Effector memory CD8-positive, alpha-beta T cell (primary cell): ENCODE measurements at regions not wholly inside any gene's neighbourhood (a gene's known extent, or its start where the extent isn't known, plus 50 kb on each side); places are given as distances from the start of the nearest gene placed in this dataset.
"Not testable (repeated sequence)": the region's sequence is repeated elsewhere in the genome, so short reads cannot be mapped to it uniquely, and the experiment has no call there.

Experiments used
- ATAC-seq: fragments of 150-1000 bp; cut with Tn5 transposase; replicated peaks from 2 replicates; pipeline ENCODE4 v1.10.0; 2021; ENCODE audit warnings: mild to moderate bottlenecking, moderate library complexity
- DNase-seq, 3 experiments: peaks; one replicate each; pipeline ENCODE4 v3.0.0; 2021
- H3K27ac Mint-ChIP-seq, 2 donors: one replicate each; pipeline ENCODE4 v1.8.0; 2022; ENCODE audit warnings: mild to moderate bottlenecking in 2 of 2, mixed read lengths in 2 of 2, moderate library complexity in 2 of 2
- H3K27me3 Mint-ChIP-seq, 2 donors: one replicate each; pipeline ENCODE4 v1.8.0; 2022; ENCODE audit warnings: mixed read lengths in 2 of 2
- H3K36me3 Mint-ChIP-seq: one replicate; pipeline ENCODE4 v1.8.0; 2022; ENCODE audit warnings: mild to moderate bottlenecking, moderate library complexity, mixed read lengths; ENCODE audit not compliant: insufficient read depth
- H3K4me1 Mint-ChIP-seq, 2 donors: one replicate each; pipeline ENCODE4 v1.8.0; 2022; ENCODE audit warnings: low read depth in 2 of 2, mixed read lengths in 2 of 2
- H3K4me3 Mint-ChIP-seq, 2 donors: one replicate each; pipeline ENCODE4 v1.8.0; 2022; ENCODE audit warnings: mild to moderate bottlenecking in 2 of 2, mixed read lengths in 2 of 2, moderate library complexity in 2 of 2
- H3K9me3 Mint-ChIP-seq, 2 donors: one replicate each; pipeline ENCODE4 v1.8.0; 2022; ENCODE audit warnings: mixed read lengths in 2 of 2

DNA sequence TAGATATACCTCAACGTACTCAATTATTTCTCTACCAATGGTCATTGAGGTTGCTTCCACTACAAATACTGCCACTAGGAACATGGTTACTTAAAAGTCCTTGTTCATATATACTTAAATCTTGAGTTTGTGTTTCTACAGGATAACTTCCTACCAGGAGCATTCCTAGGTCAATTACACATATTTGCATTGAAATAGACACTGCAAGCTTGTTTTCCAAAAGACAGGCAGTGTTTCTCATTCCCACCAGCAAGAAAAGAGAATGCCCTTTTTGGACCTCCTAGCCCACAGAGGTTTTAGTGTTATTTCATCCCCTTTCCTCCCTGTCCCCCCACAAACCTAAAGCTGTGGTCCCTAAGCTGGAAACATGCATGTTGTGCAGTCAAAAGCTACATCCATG, 177.3 kb downstream of the ID4 start:
- no peak overlapping the region for H3K4me3 Mint-ChIP-seq
- DNase-seq (no peak), ATAC-seq (no peak)
- H3K4me1 Mint-ChIP-seq = no peaks in the 10 kb centered on the region
- H3K27ac Mint-ChIP-seq = no peak overlapping the region
- no peaks in the 10 kb centered on the region for H3K9me3 Mint-ChIP-seq
- H3K36me3 Mint-ChIP-seq = no peaks in the 10 kb centered on the region
- H3K27me3 Mint-ChIP-seq = peaks cover 41 to 44% of the 10 kb centered on the region in 2 donors

DNA sequence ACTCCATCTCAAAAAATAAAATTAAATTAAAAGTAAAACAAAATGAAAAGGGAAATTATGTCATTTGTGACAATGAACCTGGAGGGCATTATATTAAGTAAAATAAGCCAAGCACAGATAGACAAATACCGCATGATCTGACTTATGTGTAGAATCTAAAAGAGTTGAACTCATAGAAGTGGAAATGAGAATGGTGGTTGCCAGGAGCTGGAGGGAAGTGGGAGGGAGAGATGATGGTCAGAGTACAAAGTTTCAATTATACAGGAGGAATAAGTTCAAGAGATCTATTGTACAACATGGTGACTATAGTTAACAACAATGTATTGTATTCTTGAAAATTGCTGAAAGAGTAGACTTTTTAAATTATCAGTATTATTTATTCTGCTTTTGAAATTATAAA, 183.4 kb downstream of the ID4 start:
- Mint-ChIP-seq H3K36me3 (peaks cover 4% of the 10 kb centered on the region), H3K27ac (no peak overlapping the region), H3K27me3 (no peaks in the 10 kb centered on the region), H3K9me3 (no peaks in the 10 kb centered on the region), H3K4me1 (peaks cover 16 to 20% of the 10 kb centered on the region in 2 donors), H3K4me3 (no peak overlapping the region)
- ATAC-seq = no peak
- no peak for DNase-seq

DNA sequence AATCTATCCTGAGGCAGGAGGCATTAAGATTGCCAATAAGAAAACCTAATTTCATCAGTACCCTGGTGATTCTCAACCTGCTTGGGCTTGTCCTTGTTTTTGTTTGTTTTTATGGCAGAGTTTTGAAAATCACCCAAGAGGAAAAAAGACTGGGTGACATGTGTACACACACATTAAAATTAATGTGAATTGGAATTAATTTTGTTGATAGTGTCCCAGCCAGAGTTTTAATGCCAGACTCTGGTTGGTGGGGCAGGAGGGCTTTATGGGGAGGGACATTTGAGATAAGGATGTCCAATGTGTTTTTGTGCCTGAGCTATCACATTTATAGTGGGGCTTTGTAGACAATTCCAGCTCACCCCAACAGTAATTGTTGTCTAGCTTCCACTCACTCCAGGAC, 184.6 kb downstream of the ID4 start:
- peak overlapping the region in 1 of 2 donors; percentile 11 for H3K27ac Mint-ChIP-seq
- H3K36me3 Mint-ChIP-seq = peaks cover 4% of the 10 kb centered on the region
- DNase-seq (no peak), ATAC-seq (no peak)
- no peaks in the 10 kb centered on the region for H3K27me3 Mint-ChIP-seq
- no peak overlapping the region for H3K4me3 Mint-ChIP-seq
- no peaks in the 10 kb centered on the region for H3K9me3 Mint-ChIP-seq
- H3K4me1 Mint-ChIP-seq = peaks cover 19 to 20% of the 10 kb centered on the region in 2 donors

DNA sequence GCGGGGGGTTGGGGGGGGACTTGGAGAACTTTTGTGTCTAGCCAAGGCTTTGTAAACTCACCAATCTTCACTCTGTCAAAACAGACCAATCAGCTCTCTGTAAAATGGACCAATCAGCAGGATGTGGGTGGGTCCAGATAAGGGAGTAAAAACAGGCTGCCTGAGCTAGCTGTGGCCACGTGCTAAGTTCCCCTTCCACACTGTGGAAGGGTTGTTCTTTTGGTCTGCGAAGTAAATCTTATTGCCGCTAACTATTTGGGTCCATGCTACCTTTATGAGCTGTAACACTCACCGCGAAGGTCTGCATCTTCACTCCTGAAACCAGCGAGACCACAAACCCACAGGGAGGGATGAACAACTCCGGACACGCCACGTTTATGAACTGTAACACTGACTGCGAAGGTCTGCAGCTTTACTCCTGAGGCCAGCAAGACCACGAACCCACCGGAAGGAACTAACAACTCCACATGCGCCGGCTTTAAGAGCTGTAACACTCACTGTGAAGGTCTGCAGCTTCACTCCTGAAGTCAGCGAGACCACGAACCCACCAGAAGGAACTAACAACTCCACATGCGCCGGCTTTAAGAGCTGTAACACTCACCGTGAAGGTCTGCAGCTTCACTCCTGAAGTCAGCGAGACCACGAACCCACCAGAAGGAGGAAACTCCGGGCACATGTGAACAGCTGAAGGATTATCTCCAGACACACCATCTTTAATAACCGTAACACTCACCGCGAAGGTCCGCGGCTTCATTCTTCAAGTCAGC, 186.6 kb downstream of the ID4 start:
- peak overlapping the region; percentile 77 for H3K4me3 Mint-ChIP-seq
- H3K27ac Mint-ChIP-seq = peak overlapping the region; percentile 87 to 92
- H3K27me3 Mint-ChIP-seq = peaks cover 8 to 16% of the 10 kb centered on the region in 2 donors
- peaks cover 20 to 22% of the 10 kb centered on the region in 2 donors for H3K4me1 Mint-ChIP-seq
- DNase-seq (peak; percentile 2 to 30 (median 12)), ATAC-seq (peak; percentile 75)
- H3K36me3 Mint-ChIP-seq, H3K9me3 Mint-ChIP-seq: not testable (repeated sequence)

DNA sequence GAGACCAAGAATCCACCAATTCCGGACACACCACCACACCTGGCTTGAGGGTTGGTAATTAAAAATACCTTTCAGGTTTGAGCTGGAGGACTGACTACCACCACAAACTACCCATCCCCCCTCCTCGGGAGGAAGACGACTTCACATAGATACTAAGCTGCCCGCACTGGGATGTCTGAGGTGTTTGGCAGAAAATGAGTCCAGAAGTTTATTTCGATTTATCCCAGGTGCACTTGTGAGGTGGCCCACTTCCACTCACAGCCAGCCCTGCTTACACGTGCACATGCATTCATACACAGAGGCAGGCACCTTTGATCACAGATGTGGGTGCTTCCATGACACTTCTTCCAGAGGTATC, 187.1 kb downstream of the ID4 start:
- no peak for DNase-seq
- H3K4me1 Mint-ChIP-seq = peaks cover 20 to 22% of the 10 kb centered on the region in 2 donors
- peak overlapping the region; percentile 87 to 92 for H3K27ac Mint-ChIP-seq
- peaks cover 10 to 16% of the 10 kb centered on the region in 2 donors for H3K27me3 Mint-ChIP-seq
- peak; percentile 14 for ATAC-seq
- H3K9me3 Mint-ChIP-seq = no peaks in the 10 kb centered on the region
- peaks cover 4% of the 10 kb centered on the region for H3K36me3 Mint-ChIP-seq
- peak overlapping the region; percentile 77 for H3K4me3 Mint-ChIP-seq

DNA sequence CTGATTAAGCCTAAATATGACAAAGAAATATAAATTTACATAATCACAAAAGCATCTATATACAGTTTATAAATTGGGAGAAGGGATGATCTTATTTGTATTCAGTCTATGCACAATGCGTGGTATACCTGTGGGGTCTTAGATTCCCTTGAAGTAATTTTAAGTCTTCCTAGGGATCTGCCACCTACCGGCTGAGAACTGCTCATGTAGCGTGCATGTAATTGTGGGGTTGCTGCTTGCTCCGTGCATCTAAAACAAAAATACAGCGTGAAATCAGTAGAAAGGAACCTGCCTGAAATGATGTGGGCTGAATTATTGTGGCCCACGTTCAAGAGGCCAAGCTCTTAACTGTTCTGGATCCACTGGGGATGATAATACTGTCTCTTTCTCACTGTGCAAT, 187.3 kb downstream of the MBOAT1 start:
- no peak for DNase-seq
- peaks cover 4% of the 10 kb centered on the region for H3K36me3 Mint-ChIP-seq
- peaks cover 16 to 22% of the 10 kb centered on the region in 2 donors for H3K27me3 Mint-ChIP-seq
- peaks cover 20 to 22% of the 10 kb centered on the region in 2 donors for H3K4me1 Mint-ChIP-seq
- H3K4me3 Mint-ChIP-seq = peak overlapping the region; percentile 77
- no peak for ATAC-seq
- H3K9me3 Mint-ChIP-seq = no peaks in the 10 kb centered on the region
- H3K27ac Mint-ChIP-seq = peak overlapping the region in 1 of 2 donors; percentile 87

DNA sequence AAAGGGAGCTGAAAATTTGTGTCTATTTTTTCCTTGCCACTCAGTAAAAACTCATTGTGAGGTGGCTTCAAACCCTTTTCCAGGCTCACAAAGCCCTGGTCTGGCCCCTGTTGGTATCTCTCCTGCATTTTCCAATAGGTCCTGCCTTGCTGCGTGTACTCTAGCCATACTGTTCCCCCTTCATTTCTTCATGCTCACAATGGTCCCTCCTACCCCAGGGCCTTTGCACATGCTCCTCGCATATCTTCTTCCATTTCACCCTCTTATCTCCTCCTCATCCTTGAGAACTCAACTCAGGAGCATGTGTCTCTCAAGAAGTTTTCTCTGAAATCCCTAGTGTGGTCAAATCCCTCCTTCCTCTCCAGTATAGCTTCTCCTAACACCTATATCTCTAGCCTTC, 186.6 kb downstream of the MBOAT1 start:
- Mint-ChIP-seq H3K27me3 (peaks cover 23 to 28% of the 10 kb centered on the region in 2 donors), H3K9me3 (no peaks in the 10 kb centered on the region), H3K27ac (no peak overlapping the region), H3K4me1 (peaks cover 20 to 22% of the 10 kb centered on the region in 2 donors), H3K36me3 (peaks cover 4% of the 10 kb centered on the region), H3K4me3 (no peak overlapping the region)
- DNase-seq = no peak
- no peak for ATAC-seq

DNA sequence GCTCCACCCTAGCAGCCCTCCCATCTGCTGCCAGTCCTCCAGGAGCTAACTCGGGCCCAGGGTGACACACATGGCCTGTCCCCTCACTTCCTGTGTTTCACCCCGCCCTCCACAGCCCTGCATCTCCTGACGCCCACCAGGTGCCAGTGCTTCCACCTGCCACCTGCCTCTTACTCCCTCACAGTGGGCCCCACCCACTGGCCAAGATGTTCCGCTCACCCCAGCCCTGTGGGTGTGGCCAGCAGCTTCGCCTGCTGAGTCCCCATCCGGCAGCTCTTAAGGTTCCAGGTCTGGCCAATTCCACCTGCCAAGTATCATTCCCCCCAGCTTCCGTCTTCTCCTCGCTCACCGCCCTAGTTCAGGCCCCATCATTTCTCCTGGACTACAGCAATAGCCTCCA, 184.1 kb downstream of the MBOAT1 start:
- DNase-seq = no peak

DNA sequence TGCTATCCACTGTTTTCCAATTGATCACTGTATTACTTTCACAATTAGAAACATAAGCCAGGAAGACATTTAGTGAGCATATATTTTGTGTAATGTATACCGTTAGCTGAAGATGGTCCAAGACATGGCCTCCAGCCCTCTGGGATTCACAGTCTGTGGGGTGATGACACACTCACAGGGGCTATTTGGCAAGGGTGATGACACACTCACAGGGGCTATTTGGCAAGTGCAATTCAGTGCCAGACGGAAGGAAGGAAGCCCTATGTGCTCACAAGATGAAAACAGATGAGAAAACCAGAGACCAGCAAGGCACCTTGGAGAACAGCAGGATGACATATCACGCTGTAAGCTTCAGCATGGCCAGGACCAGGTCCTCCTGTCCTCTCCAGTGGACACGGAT, 183.7 kb downstream of the MBOAT1 start:
- no peak overlapping the region for H3K4me3 Mint-ChIP-seq
- no peak for ATAC-seq
- H3K27me3 Mint-ChIP-seq = peaks cover 26 to 35% of the 10 kb centered on the region in 2 donors

More for the DNA sequence above, 184.1 kb downstream of the MBOAT1 start:
- Mint-ChIP-seq H3K27ac (no peak overlapping the region), H3K9me3 (no peaks in the 10 kb centered on the region), H3K4me3 (no peak overlapping the region), H3K36me3 (peaks cover 4% of the 10 kb centered on the region), H3K4me1 (peaks cover 20 to 22% of the 10 kb centered on the region in 2 donors), H3K27me3 (peaks cover 26 to 35% of the 10 kb centered on the region in 2 donors)
- ATAC-seq = no peak

DNA sequence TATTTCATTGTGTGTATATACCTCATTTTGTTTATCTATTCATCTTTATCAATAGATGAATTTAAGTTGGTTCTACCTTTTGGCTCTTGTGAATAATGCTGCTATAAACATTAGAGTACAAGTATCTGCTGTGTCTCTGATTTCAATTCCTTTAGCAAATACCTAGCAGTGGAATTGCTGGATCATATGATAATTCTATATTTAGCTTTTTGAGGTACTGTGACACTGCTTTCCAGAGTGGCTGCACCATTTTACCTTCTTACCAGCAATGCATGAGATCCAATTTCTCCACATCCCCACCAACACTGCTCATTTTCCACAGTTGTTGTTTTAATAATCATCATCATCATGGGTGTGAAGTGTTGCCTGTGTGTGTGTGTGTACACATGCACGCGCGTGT, 182.3 kb downstream of the MBOAT1 start:
- DNase-seq = no peak
- no peaks in the 10 kb centered on the region for H3K36me3 Mint-ChIP-seq
- peaks cover 34 to 35% of the 10 kb centered on the region in 2 donors for H3K27me3 Mint-ChIP-seq
- no peak for ATAC-seq
- no peaks in the 10 kb centered on the region for H3K9me3 Mint-ChIP-seq
- H3K27ac Mint-ChIP-seq = no peak overlapping the region
- peaks cover 3 to 8% of the 10 kb centered on the region in 2 donors for H3K4me1 Mint-ChIP-seq
- H3K4me3 Mint-ChIP-seq = no peak overlapping the region

More for the DNA sequence above, 183.7 kb downstream of the MBOAT1 start:
- Mint-ChIP-seq H3K27ac (no peak overlapping the region), H3K36me3 (peaks cover 3% of the 10 kb centered on the region), H3K9me3 (no peaks in the 10 kb centered on the region), H3K4me1 (peaks cover 18 to 21% of the 10 kb centered on the region in 2 donors)
- DNase-seq = no peak

DNA sequence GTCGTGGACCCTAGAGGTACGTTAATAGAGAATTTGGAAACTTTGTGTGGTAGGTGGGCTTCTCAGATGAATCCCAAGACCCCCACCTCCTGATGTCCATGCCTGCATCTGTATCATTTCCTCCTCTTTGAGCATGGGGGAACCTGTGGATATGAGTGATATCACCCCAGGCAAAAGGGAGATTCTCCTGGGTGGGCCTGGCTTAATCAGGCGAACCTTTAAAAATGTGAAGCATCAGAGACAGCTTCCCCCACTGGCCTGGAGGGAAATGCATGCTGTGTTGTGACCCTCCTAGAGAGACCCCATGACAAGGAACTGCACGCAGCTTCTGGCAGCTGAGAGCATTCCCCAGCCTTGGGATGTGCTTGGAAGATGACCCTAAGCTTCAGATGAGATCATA, 180.9 kb downstream of the MBOAT1 start:
- Mint-ChIP-seq H3K27ac (no peak overlapping the region), H3K36me3 (peaks cover 4% of the 10 kb centered on the region), H3K4me3 (no peak overlapping the region)

DNA sequence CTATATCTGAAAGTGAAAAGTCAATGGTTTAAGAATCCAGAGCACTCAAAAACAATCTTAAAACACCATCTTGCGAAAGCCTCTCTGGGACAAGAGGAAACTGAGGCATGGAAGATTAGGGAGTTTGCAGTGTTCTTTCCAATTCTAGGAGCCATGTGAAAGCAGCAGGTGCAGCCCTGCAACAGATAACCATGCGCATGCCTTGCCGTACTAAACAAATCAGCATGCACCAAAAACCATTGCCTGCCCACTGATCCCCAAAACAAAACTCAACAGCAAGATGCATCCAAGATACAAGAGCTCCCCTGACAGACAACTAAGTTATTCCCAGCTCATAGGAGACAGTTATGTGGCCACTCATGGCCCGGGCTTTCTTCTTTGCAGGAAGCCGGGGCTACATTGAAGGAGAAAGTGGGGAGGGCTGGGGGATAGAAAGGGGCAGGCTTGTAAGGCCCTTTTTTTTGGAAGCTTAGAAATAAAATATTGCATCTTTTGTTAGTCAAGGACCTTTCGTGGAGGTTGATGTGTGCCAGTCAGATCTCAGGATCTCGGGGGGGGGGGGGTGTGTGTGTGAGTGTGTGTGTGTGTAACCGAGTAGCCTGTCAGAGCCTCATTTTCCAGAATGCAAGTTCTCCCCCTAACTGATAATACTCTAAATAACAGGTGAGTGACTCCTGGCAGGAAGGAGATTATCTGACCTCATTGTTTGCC, 178.4 kb downstream of the MBOAT1 start:
- Mint-ChIP-seq H3K9me3 (no peaks in the 10 kb centered on the region), H3K36me3 (peaks cover 6% of the 10 kb centered on the region), H3K27me3 (peaks cover 29 to 35% of the 10 kb centered on the region in 2 donors), H3K27ac (no peak overlapping the region), H3K4me1 (no peaks in the 10 kb centered on the region), H3K4me3 (no peak overlapping the region)
- ATAC-seq = no peak
- DNase-seq = no peak

More for the DNA sequence above, 180.9 kb downstream of the MBOAT1 start:
- DNase-seq (no peak), ATAC-seq (no peak)
- Mint-ChIP-seq H3K27me3 (peaks cover 44% of the 10 kb centered on the region in 2 donors), H3K9me3 (no peaks in the 10 kb centered on the region), H3K4me1 (peaks cover 0 to 3% of the 10 kb centered on the region in 2 donors)

DNA sequence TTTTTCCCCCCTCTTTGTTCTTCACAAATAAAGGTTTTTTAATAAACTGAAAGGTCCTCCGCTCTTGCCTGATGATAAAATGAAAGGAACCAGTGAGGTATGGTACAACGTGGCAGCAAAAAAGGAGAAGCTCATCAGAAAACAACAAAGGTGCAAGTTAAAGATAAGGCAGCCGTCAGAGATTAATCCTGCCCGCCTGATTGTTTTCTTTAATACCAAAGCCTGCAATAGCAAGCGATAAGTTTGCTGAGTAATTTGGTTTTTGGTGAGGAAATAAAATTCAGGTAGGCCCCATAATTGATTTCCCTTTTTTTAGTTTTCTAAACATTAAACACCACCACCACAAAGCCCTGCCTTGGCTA, 177.9 kb downstream of the MBOAT1 start:
- Mint-ChIP-seq H3K36me3 (peaks cover 6% of the 10 kb centered on the region), H3K4me3 (no peak overlapping the region), H3K27ac (no peak overlapping the region), H3K9me3 (no peaks in the 10 kb centered on the region), H3K4me1 (no peaks in the 10 kb centered on the region), H3K27me3 (peaks cover 28 to 33% of the 10 kb centered on the region in 2 donors)
- ATAC-seq = no peak
- no peak for DNase-seq

DNA sequence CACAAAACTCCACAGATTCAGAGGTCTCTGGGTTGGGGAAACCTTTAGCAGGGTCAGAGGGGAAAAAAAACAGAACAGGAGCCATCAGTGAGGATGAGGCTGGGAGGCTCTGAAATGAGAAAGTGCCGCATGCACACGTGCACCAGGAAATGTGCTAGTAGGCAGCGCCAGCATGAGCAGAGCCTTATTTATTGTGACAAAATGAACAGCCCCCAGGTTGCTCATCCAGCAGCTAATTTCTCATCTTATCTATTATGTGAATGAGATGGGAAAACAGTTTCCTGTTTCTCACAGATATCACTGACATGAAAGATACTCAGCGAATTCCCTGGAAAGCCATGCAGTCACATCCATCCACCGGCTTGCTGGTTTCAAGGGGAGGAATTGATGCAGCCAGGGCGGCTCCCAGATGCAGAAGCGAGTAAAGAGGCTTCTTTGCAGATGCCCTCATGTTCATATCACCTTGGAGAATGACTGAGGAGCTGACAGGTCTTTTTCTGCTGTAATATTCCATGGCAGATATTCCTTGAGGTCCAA, 176.1 kb downstream of the MBOAT1 start:
- DNase-seq (no peak), ATAC-seq (no peak)
- H3K27ac Mint-ChIP-seq = no peak overlapping the region
- H3K4me1 Mint-ChIP-seq = no peaks in the 10 kb centered on the region
- no peak overlapping the region for H3K4me3 Mint-ChIP-seq
- peaks cover 6% of the 10 kb centered on the region for H3K36me3 Mint-ChIP-seq
- peaks cover 16 to 18% of the 10 kb centered on the region in 2 donors for H3K27me3 Mint-ChIP-seq
- H3K9me3 Mint-ChIP-seq = no peaks in the 10 kb centered on the region
